Activated naive CD8-positive, alpha-beta T cell treated with anti-CD3 and anti-CD28 coated beads, Interleukin-2, amount 50 U/mL, for 24 hours (primary cell): ENCODE measurements at regions not wholly inside any gene's neighbourhood (a gene's known extent, or its start where the extent isn't known, plus 50 kb on each side); places are given as distances from the start of the nearest gene placed in this dataset.
"Not testable (repeated sequence)": the region's sequence is repeated elsewhere in the genome, so short reads cannot be mapped to it uniquely, and the experiment has no call there.

ENCODE experiments used
- ATAC-seq: fragments of 150-1000 bp; cut with Tn5 transposase; one replicate; pipeline ENCODE4 v1.10.0; 2021
- DNase-seq: peaks from one replicate; pipeline ENCODE4 v3.0.0; 2021
- H3K27ac Mint-ChIP-seq: one replicate; pipeline ENCODE4 v1.8.0; 2021; ENCODE audit warnings: mild to moderate bottlenecking, mixed read lengths
- H3K27me3 Mint-ChIP-seq: one replicate; pipeline ENCODE4 v1.8.0; 2021; ENCODE audit warnings: mixed read lengths
- H3K36me3 Mint-ChIP-seq: one replicate; pipeline ENCODE4 v1.8.0; 2021; ENCODE audit warnings: low read depth, mixed read lengths
- H3K4me1 Mint-ChIP-seq: one replicate; pipeline ENCODE4 v1.8.0; 2021; ENCODE audit warnings: mixed read lengths
- H3K4me3 Mint-ChIP-seq: one replicate; pipeline ENCODE4 v1.8.0; 2021; ENCODE audit warnings: mild to moderate bottlenecking, moderate library complexity, mixed read lengths
- H3K9me3 Mint-ChIP-seq: one replicate; pipeline ENCODE4 v1.8.0; 2021; ENCODE audit warnings: mixed read lengths

GRCh38 chr10:44153918-44154670 is 230.8 kb downstream of the CXCL12 start:
- DNase-seq, result no peak
- Mint-ChIP-seq H3K27me3 (peaks cover 6% of the 10 kb centered on the region), H3K4me3 (no peak overlapping the region), H3K4me1 (no peaks in the 10 kb centered on the region), H3K9me3 (peaks cover 24% of the 10 kb centered on the region), H3K27ac (no peak overlapping the region), H3K36me3 (no peaks in the 10 kb centered on the region)
- ATAC-seq, result no peak

DNA sequence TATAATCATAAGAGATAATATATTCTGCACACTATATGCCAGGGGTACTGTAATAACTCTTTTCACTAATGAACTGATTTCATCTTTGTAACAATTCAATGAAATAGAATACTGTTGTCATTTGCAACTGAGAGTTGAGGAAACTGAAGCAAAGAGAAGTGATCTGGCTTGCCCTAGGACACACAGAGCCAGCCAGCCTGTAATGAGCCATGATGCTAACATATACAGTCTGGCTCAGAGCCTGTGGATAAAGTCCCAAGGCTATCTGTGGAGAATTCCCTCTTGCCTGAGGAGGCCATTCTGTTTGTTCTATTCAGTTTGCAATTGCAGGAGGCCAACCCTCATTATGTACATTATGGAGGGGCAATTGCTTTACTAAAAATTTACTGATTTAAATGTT is 241.3 kb downstream of the CXCL12 start:
- Mint-ChIP-seq H3K27ac (no peak overlapping the region), H3K4me1 (no peaks in the 10 kb centered on the region), H3K9me3 (peaks cover 19% of the 10 kb centered on the region), H3K36me3 (no peaks in the 10 kb centered on the region), H3K27me3 (no peaks in the 10 kb centered on the region), H3K4me3 (no peak overlapping the region)
- no peak for ATAC-seq
- DNase-seq, result no peak

DNA sequence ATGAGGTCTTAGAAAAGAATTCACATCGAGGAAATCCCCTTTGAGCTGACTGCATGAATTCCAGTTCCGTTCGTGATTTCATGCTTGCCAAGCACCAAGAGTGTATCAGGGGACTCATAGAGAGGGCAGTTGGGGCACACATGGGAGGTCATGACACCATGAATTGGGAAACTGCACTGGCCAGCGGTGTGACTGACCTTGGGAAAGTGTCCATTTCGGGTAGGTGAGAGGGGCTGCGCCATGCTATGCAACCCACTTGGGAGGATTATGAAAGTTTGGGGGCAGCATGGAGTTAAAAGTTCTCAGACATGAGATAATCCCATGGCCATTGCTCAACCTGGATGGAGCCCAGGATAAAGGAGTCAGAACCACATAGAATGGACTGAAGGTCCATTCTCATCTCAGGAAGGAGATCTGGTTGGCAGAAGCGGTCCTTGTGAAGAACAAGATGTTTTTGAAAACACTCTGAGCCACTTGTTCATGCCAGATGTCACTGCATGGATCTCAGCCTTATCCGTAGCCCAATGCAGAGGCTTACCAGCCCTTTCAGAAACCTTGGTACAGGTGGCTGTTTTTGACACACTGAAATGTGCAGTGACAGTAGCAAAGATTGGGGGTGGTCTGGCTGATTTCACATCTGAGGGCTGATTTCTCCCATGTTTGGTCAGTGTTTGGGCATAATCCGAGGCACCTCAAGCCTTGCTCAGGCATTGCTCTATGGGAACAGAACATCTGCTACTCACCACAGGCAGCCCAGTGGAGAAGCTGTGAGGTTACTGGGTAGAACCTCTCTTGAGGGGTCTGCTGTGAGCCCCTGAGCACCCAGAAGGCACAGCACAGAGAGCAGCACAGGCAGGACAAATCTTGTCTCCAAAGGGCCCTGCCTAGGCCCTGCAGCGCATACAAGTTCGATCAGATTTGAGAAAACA is 252.3 kb downstream of the CXCL12 start:
- peaks cover 4% of the 10 kb centered on the region for H3K9me3 Mint-ChIP-seq

GRCh38 chr10:44126291-44126717 is 258.6 kb downstream of the CXCL12 start:
- ATAC-seq (no peak), DNase-seq (no peak)
- H3K4me1 Mint-ChIP-seq, result no peaks in the 10 kb centered on the region
- no peaks in the 10 kb centered on the region for H3K36me3 Mint-ChIP-seq
- no peak overlapping the region for H3K27ac Mint-ChIP-seq
- no peak overlapping the region for H3K4me3 Mint-ChIP-seq
- peaks cover 4% of the 10 kb centered on the region for H3K9me3 Mint-ChIP-seq
- H3K27me3 Mint-ChIP-seq, result peaks cover 4% of the 10 kb centered on the region

More for the DNA sequence above, 252.3 kb downstream of the CXCL12 start:
- H3K27ac Mint-ChIP-seq, result no peak overlapping the region
- no peaks in the 10 kb centered on the region for H3K4me1 Mint-ChIP-seq
- H3K27me3 Mint-ChIP-seq, result peaks cover 2% of the 10 kb centered on the region
- H3K36me3 Mint-ChIP-seq, result no peaks in the 10 kb centered on the region
- no peak overlapping the region for H3K4me3 Mint-ChIP-seq
- ATAC-seq (peak; percentile 24), DNase-seq (no peak)

DNA sequence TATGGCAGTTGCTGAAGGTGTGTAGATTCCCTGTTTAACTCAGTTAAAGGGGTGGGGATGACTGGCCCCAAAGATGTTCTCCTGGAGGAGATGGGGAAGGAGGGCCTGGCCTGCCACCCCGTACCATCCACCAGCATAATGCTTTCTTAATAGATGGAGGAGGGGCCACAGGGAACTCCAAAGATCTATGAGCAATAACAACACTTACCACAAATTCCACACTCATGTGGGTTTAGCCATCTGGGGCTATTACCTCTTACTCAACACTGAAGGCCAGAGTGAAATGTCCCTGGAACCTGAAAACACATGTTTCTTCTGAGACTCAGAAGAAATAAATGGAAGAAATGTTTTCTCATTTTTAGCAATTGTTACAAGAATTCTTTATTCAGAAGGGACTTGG is 259.0 kb downstream of the CXCL12 start:
- no peak for DNase-seq
- peaks cover 4% of the 10 kb centered on the region for H3K27me3 Mint-ChIP-seq
- no peaks in the 10 kb centered on the region for H3K4me1 Mint-ChIP-seq
- no peak overlapping the region for H3K27ac Mint-ChIP-seq
- peaks cover 4% of the 10 kb centered on the region for H3K9me3 Mint-ChIP-seq
- no peaks in the 10 kb centered on the region for H3K36me3 Mint-ChIP-seq
- H3K4me3 Mint-ChIP-seq, result no peak overlapping the region
- ATAC-seq, result no peak

GRCh38 chr10:44118500-44118899 is 266.4 kb downstream of the CXCL12 start:
- Mint-ChIP-seq H3K27ac (no peak overlapping the region), H3K9me3 (no peaks in the 10 kb centered on the region), H3K36me3 (no peaks in the 10 kb centered on the region), H3K4me1 (no peaks in the 10 kb centered on the region), H3K27me3 (peaks cover 10% of the 10 kb centered on the region), H3K4me3 (no peak overlapping the region)
- no peak for ATAC-seq
- DNase-seq, result no peak

DNA sequence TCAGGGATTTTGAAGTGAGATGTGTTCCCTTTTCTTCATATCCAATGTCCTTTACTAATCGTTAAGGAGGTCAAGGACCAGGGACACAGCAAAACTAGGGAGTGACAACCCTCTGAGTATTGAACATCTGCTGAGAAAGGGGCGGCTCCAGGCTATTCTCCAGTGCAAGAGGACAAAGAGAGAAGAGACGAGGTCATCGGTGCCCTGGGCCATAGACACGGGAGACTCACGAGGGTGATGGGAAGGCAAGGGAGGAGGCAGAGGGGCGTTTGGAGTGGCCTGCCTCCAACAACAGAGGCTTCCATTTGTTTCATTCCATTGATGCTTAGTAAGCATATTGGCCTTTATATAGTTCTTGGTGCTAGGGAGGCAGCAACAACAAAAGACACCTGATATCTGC is 268.4 kb downstream of the CXCL12 start:
- Mint-ChIP-seq H3K27me3 (peaks cover 17% of the 10 kb centered on the region), H3K4me1 (no peaks in the 10 kb centered on the region), H3K27ac (no peak overlapping the region), H3K4me3 (no peak overlapping the region), H3K36me3 (no peaks in the 10 kb centered on the region), H3K9me3 (peaks cover under 1% of the 10 kb centered on the region)
- no peak for DNase-seq
- ATAC-seq, result no peak

- Mint-ChIP-seq H3K9me3 (peaks cover 6% of the 10 kb centered on the region), H3K27ac (no peak overlapping the region), H3K36me3 (no peaks in the 10 kb centered on the region), H3K27me3 (peaks cover 17% of the 10 kb centered on the region), H3K4me1 (no peaks in the 10 kb centered on the region), H3K4me3 (no peak overlapping the region)
- DNase-seq (no peak), ATAC-seq (no peak)
Observed at GRCh38 chr10:44115516-44115915, 269.4 kb downstream of the CXCL12 start.

DNA sequence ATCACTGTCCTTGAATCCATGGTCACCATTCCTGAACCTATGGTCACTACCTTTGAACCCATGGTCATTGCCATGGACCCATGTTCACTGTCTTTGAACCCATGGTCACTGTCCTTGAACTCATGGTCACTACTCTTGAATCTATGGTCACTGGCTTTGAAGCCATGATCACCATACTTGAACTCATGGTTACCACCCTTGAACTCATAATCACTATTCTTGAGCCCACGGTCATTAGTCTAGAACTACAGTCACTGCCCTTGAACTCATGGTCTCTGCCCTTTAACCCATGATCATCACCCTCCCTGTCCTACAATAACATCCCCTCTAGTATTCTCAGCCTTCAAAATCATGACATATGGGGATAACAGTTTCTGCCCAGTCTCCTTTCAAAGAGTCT is 270.5 kb downstream of the CXCL12 start:
- DNase-seq (no peak), ATAC-seq (no peak)
- H3K27ac Mint-ChIP-seq, result no peak overlapping the region
- no peaks in the 10 kb centered on the region for H3K4me1 Mint-ChIP-seq
- no peak overlapping the region for H3K4me3 Mint-ChIP-seq
- H3K9me3 Mint-ChIP-seq, result peaks cover 8% of the 10 kb centered on the region
- H3K27me3 Mint-ChIP-seq, result peaks cover 17% of the 10 kb centered on the region
- H3K36me3 Mint-ChIP-seq, result no peaks in the 10 kb centered on the region

DNA sequence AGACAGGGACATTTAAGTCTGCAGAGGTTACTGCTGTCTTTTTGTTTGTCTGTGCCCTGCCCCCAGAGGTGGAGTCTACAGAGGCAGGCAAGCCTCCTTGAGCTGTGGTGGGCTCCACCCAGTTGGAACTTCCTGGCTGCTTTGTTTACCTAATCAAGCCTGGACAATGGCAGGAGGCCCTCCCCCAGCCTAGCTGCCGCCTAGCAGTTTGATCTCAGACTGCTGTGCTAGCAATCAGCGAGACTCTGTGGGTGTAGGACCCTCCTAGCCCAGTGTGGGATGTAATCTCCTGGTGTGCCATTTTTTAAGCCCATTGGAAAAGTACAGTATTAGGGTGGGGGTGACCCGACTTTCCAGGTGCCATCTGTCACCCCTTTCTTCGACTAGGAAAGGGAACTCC is 272.6 kb downstream of the CXCL12 start:
- not testable (repeated sequence) for H3K4me3 Mint-ChIP-seq, DNase-seq, H3K27ac Mint-ChIP-seq, H3K36me3 Mint-ChIP-seq, ATAC-seq, H3K4me1 Mint-ChIP-seq, H3K9me3 Mint-ChIP-seq
- H3K27me3 Mint-ChIP-seq, result peaks cover 17% of the 10 kb centered on the region

DNA sequence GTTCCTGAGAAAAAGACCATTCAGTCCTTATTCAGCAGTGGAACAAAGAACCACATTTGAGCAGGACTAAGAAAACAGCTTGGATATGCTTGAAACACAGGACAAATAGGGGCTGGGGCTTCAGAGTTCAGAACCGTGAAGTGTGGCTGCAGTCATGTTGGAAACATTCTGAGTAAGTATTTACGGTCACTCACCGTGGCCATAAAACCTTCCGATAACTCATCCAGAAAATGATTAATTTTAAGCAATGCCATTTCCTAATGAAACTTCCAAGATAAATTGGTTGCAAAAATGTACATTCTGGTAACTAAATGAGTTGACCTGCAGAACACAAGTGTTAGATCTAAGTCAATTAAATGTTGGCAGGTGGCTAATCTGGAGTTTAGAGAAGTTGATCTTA is 279.2 kb downstream of the CXCL12 start:
- DNase-seq, result no peak
- no peak for ATAC-seq
- no peak overlapping the region for H3K27ac Mint-ChIP-seq
- H3K27me3 Mint-ChIP-seq, result no peaks in the 10 kb centered on the region
- no peak overlapping the region for H3K4me3 Mint-ChIP-seq
- peaks cover 4% of the 10 kb centered on the region for H3K9me3 Mint-ChIP-seq
- no peaks in the 10 kb centered on the region for H3K4me1 Mint-ChIP-seq
- H3K36me3 Mint-ChIP-seq, result no peaks in the 10 kb centered on the region

DNA sequence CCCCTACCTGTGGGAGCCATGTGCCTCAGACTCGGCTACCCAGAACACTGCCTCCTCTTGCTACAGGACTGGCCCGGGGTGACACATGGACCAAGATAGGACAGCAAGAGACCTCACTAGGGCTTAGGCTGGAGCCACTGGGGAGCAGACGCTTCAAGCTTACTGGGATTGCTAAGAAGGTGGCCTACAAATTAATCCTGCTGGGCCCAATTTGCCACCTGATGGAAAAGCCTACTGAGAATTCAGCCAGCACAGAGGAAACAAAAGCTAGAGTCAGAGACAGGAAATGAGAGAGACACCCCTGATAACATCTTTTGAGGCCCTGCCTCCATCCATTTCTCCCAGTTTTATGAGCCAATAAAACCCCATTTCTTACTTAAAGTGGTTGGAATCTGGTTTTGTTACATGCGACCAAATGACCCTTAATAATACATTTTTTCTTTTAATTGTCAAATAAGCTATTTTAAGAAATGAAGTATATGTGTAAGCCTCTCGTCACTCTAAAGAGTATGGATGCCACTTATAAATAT is 282.1 kb downstream of the CXCL12 start:
- Mint-ChIP-seq H3K9me3 (no peaks in the 10 kb centered on the region), H3K4me1 (no peaks in the 10 kb centered on the region), H3K4me3 (no peak overlapping the region), H3K27me3 (no peaks in the 10 kb centered on the region), H3K27ac (no peak overlapping the region), H3K36me3 (no peaks in the 10 kb centered on the region)
- ATAC-seq, result no peak
- DNase-seq, result no peak

DNA sequence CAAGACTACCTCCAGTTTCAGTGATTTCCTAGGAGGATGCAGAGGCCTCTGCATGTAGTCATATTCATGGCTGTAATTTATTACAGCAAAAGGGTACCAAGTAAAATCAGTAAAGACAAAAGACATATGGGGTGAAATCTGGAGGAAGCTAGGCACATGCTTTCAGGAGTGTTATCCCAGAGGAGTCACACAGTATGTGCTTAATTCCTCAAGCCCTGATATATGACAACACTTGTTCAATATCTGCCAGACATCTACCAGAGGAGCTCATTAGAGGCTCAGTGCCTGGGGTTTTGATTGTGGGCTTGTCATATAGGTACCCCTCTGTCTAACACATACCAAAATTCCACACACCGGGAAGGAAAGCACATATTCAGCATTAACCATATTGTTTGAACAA is 283.8 kb downstream of the CXCL12 start:
- ATAC-seq, result no peak
- Mint-ChIP-seq H3K9me3 (peaks cover 4% of the 10 kb centered on the region), H3K4me1 (no peaks in the 10 kb centered on the region)

GRCh38 chr10:44099511-44099910 is 285.4 kb downstream of the CXCL12 start:
- Mint-ChIP-seq H3K9me3 (peaks cover 12% of the 10 kb centered on the region), H3K36me3 (no peaks in the 10 kb centered on the region), H3K27ac (no peak overlapping the region), H3K4me1 (no peaks in the 10 kb centered on the region), H3K27me3 (no peaks in the 10 kb centered on the region), H3K4me3 (no peak overlapping the region)
- DNase-seq, result no peak
- no peak for ATAC-seq

More for the DNA sequence above, 283.8 kb downstream of the CXCL12 start:
- no peaks in the 10 kb centered on the region for H3K27me3 Mint-ChIP-seq
- DNase-seq, result no peak
- no peak overlapping the region for H3K27ac Mint-ChIP-seq
- no peak overlapping the region for H3K4me3 Mint-ChIP-seq
- H3K36me3 Mint-ChIP-seq, result no peaks in the 10 kb centered on the region

DNA sequence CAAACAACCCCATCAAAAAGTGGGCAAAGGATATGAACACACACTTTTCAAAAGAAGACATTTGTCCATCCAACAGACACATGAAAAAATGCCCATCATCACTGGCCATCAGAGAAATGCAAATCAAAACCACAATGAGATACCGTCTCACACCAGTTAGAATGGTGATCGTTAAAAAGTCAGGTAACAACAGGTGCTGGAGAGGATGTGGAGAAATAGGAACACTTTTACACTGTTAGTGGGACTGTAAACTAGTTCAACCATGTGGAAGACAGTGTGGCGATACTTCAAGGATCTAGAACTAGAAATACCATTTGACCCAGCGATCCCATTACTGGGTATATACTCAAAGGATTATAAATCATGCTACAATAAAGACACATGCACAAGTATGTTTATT is 288.7 kb downstream of the CXCL12 start:
- not testable (repeated sequence) for DNase-seq, H3K36me3 Mint-ChIP-seq, H3K27ac Mint-ChIP-seq, H3K4me1 Mint-ChIP-seq, ATAC-seq, H3K4me3 Mint-ChIP-seq, H3K27me3 Mint-ChIP-seq
- H3K9me3 Mint-ChIP-seq, result peaks cover 12% of the 10 kb centered on the region
